ENCODE measurements at regions not wholly inside any gene's neighbourhood (a gene's known extent, or its start where the extent isn't known, plus 50 kb on each side); places are given as distances from the start of the nearest gene placed in this dataset.

- intact Hi-C loops (cut with DNase I; ENCODE audit: low total_unique reads), result no loop called here
- no peak overlapping the region for H3K4me3 ChIP-seq (ENCODE audit: low read depth, poor library complexity, severe bottlenecking)
- WGBS, 2 donors, result 88 to 91% methylated on average over 1 of the region's 1 CpG
- TF ChIP-seq POLR2A (IDR thresholded peaks at IDR 0.05), result no peak
- no peak for DNase-seq (ENCODE audit: low spot score in 2 of 2)
These were observed 357.3 kb upstream of the ADAMTS9 start for GRCh38 chr3:65045138-65045537.

GRCh38 chr3:65044401-65044800 lies 356.6 kb upstream of the ADAMTS9 start:
- TF ChIP-seq CTCF (IDR thresholded peaks at IDR 0.05) (no peak), POLR2A (IDR thresholded peaks at IDR 0.05) (no peak)
- 93 to 94% methylated on average over 6 of the region's 6 CpGs for WGBS, 2 donors
- DNase-seq (ENCODE audit: low spot score in 2 of 2), result no peak
- H3K4me3 ChIP-seq (ENCODE audit: low read depth, poor library complexity, severe bottlenecking), result no peak overlapping the region
- intact Hi-C loops (cut with DNase I; ENCODE audit: low total_unique reads), result no loop called here

GRCh38 chr3:65042675-65043074 lies 354.9 kb upstream of the ADAMTS9 start:
- no peak overlapping the region for H3K4me3 ChIP-seq (ENCODE audit: low read depth, poor library complexity, severe bottlenecking)
- intact Hi-C loops (cut with DNase I; ENCODE audit: low total_unique reads), result no loop called here
- TF ChIP-seq CTCF (IDR thresholded peaks at IDR 0.05), result no peak
- TF ChIP-seq POLR2A (IDR thresholded peaks at IDR 0.05), result no peak
- DNase-seq (ENCODE audit: low spot score in 2 of 2), result no peak
- 72 to 73% methylated on average over 3 of the region's 3 CpGs for WGBS, 2 donors

GRCh38 chr3:65039754-65040210 lies 352.0 kb upstream of the ADAMTS9 start:
- intact Hi-C loops (cut with DNase I; ENCODE audit: low total_unique reads), result no loop called here
- 89 to 90% methylated on average over 6 of the region's 6 CpGs for WGBS, 2 donors
- no peak for DNase-seq (ENCODE audit: low spot score in 2 of 2)
- no peak overlapping the region for H3K4me3 ChIP-seq (ENCODE audit: low read depth, poor library complexity, severe bottlenecking)
- TF ChIP-seq POLR2A (IDR thresholded peaks at IDR 0.05) (no peak), CTCF (IDR thresholded peaks at IDR 0.05) (no peak)

DNA sequence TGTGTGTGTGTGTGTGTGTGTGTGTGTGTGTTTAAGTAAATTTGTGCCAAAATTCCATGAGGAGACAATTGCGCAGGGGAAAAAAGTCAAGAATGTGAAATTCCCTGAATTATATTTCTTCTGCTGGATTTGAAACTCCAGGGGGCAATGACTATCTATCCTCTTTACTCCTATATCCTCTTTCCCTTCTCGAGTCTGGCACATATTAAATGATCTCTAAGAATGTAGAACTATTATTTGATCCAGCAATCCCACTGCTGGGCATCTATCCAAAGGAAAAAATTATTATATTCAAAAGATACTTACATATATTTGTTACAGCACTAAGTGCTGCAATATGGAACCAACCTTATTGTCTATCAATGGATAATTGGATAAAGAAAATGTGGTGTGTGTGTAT lies 350.1 kb upstream of the ADAMTS9 start:
- intact Hi-C loops (cut with DNase I; ENCODE audit: low total_unique reads), result no loop called here
- WGBS, 2 donors, result 54 to 71% methylated on average over 2 of the region's 2 CpGs
- no peak for DNase-seq (ENCODE audit: low spot score in 2 of 2)
- no peak overlapping the region for H3K4me3 ChIP-seq (ENCODE audit: low read depth, poor library complexity, severe bottlenecking)
- TF ChIP-seq POLR2A (IDR thresholded peaks at IDR 0.05) (no peak), CTCF (IDR thresholded peaks at IDR 0.05) (no peak)

DNA sequence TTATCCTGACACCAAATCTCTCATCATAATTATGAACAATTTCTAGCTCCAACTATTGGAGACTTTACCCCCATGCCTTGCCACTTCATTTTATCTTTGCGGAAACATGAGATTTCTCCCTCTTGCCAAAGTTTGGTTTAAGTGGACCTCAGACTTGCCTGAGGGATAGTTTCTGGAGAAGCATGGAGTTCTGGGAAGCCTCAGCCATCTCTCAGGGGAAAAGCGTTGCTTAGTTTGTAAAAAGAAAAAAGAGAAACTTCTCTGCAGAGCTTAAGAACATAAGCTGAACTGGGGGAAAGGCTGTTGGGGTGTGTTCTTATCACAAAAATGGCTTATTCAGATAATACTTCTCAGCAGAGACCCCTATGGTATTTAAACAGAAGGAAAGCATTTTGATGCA lies 347.4 kb upstream of the ADAMTS9 start:
- no peak overlapping the region for H3K4me3 ChIP-seq (ENCODE audit: low read depth, poor library complexity, severe bottlenecking)
- TF ChIP-seq POLR2A (IDR thresholded peaks at IDR 0.05) (no peak), CTCF (IDR thresholded peaks at IDR 0.05) (no peak)
- intact Hi-C loops (cut with DNase I; ENCODE audit: low total_unique reads), result no loop called here
- WGBS, 2 donors, result 70 to 85% methylated on average over 2 of the region's 2 CpGs
- no peak for DNase-seq (ENCODE audit: low spot score in 2 of 2)
